ENCODE measurements at regions not wholly inside any gene's neighbourhood (a gene's known extent, or its start where the extent isn't known, plus 50 kb on each side); places are given as distances from the start of the nearest gene placed in this dataset.

GRCh38 chr6:79431537-79431933 is 105.7 kb downstream of the LCA5 start:
- no peak overlapping the region for H3K4me3 ChIP-seq (ENCODE audit: low read depth, low read length)
- TF ChIP-seq CTCF (IDR thresholded peaks at IDR 0.05; ENCODE audit: insufficient read depth, low read length, missing control alignments), result no peak
- CTCF ChIA-PET, result interaction anchor here (0.6 kb wide), 1 partner anchor 241 kb away, joined by 4 read pairs; no protein-coding TSS in a partner anchor
- no peak for DNase-seq (ENCODE audit: low read depth, low spot score)
- POLR2A ChIA-PET, result no interaction called here

GRCh38 chr6:79430913-79431536 is 106.2 kb downstream of the LCA5 start:
- H3K4me3 ChIP-seq (ENCODE audit: low read depth, low read length), result no peak overlapping the region
- DNase-seq (ENCODE audit: low read depth, low spot score), result no peak
- no peak for TF ChIP-seq CTCF (IDR thresholded peaks at IDR 0.05; ENCODE audit: insufficient read depth, low read length, missing control alignments)
- ChIA-PET CTCF (interaction anchor here (0.6 kb wide), 1 partner anchor 242 kb away, joined by 4 read pairs; no protein-coding TSS in a partner anchor), POLR2A (no interaction called here)

DNA sequence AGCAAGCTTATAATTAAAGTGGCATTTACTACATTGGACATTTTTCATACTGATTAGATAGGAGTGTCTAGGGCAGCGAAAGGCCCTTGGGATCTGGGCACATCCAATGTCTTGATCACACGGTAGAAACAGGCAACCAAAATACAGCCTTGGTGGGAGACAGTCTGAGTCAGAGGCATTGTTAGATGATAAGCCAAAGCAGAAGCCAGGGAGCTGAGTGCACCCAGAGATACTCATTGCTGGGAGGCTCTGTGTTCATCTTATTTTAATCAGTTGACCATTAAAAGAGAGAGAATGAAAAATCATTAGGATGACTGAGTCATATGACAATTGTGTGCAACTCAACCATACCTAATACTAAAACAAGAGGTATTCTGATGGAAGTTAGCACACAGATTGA is 109.5 kb downstream of the LCA5 start:
- DNase-seq (ENCODE audit: low read depth, low spot score), result no peak
- ChIA-PET CTCF (no interaction called here), POLR2A (no interaction called here)
- no peak for TF ChIP-seq CTCF (IDR thresholded peaks at IDR 0.05; ENCODE audit: insufficient read depth, low read length, missing control alignments)
- H3K4me3 ChIP-seq (ENCODE audit: low read depth, low read length), result no peak overlapping the region

DNA sequence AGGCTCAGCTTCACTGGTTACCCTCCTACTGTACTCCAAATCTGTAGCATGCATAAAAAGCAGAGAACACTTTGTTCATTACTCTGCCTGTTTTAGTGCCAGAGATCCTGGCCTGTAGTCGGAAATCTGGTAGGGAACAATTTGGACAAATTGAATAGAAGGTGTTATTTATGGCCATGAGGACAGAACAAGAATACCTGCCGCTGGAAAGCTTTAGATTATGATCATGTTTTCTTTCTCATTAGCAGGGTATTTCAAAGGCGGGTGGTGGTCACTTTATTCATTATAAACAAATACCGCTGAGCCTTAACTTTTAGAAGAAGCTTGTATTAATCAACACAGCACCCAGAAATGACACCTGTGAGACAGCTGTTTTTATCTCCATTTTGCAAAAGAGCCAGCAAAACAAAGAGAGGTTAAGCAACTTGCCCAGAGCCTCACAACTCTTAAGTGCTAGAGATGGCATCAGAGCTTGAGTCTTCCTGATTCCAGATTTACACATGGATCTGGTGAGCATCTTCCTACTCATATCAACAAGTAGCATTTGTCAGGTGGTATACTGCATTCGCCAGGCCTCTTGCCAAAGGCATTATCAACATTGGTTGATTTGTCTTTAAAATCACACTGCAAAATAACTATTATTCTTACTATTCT is 110.5 kb downstream of the LCA5 start:
- TF ChIP-seq CTCF (IDR thresholded peaks at IDR 0.05; ENCODE audit: insufficient read depth, low read length, missing control alignments), result no peak
- DNase-seq (ENCODE audit: low read depth, low spot score), result no peak
- no peak overlapping the region for H3K4me3 ChIP-seq (ENCODE audit: low read depth, low read length)
- CTCF ChIA-PET, result no interaction called here
- POLR2A ChIA-PET, result no interaction called here

- TF ChIP-seq CTCF (IDR thresholded peaks at IDR 0.05; ENCODE audit: insufficient read depth, low read length, missing control alignments), result no peak
- POLR2A ChIA-PET, result no interaction called here
Measured at GRCh38 chr6:79425589-79426311, 111.5 kb downstream of the LCA5 start.

GRCh38 chr6:79423216-79423615 is 114.0 kb downstream of the LCA5 start:
- no peak for TF ChIP-seq CTCF (IDR thresholded peaks at IDR 0.05; ENCODE audit: insufficient read depth, low read length, missing control alignments)
- CTCF ChIA-PET, result no interaction called here
- no peak overlapping the region for H3K4me3 ChIP-seq (ENCODE audit: low read depth, low read length)
- POLR2A ChIA-PET, result no interaction called here
- no peak for DNase-seq (ENCODE audit: low read depth, low spot score)

More at GRCh38 chr6:79425589-79426311, 111.5 kb downstream of the LCA5 start:
- no peak for DNase-seq (ENCODE audit: low read depth, low spot score)
- no peak overlapping the region for H3K4me3 ChIP-seq (ENCODE audit: low read depth, low read length)
- CTCF ChIA-PET, result no interaction called here
